VCaP (cell line): ENCODE measurements at regions not wholly inside any gene's neighbourhood (a gene's known extent, or its start where the extent isn't known, plus 50 kb on each side); places are given as distances from the start of the nearest gene placed in this dataset.
"Not testable (repeated sequence)": the region's sequence is repeated elsewhere in the genome, so short reads cannot be mapped to it uniquely, and the experiment has no call there.

ENCODE experiments used
- H3K27ac ChIP-seq: fragments of 450-650 bp; 2 replicates; pipeline ENCODE4 v1.5.1; 2017
- CTCF ChIP-seq: fragments of 450-650 bp; conservative IDR thresholded peaks from 2 replicates; pipeline ENCODE4 v1.5.1; 2017; ENCODE audit warnings: mild to moderate bottlenecking, moderate library complexity

DNA sequence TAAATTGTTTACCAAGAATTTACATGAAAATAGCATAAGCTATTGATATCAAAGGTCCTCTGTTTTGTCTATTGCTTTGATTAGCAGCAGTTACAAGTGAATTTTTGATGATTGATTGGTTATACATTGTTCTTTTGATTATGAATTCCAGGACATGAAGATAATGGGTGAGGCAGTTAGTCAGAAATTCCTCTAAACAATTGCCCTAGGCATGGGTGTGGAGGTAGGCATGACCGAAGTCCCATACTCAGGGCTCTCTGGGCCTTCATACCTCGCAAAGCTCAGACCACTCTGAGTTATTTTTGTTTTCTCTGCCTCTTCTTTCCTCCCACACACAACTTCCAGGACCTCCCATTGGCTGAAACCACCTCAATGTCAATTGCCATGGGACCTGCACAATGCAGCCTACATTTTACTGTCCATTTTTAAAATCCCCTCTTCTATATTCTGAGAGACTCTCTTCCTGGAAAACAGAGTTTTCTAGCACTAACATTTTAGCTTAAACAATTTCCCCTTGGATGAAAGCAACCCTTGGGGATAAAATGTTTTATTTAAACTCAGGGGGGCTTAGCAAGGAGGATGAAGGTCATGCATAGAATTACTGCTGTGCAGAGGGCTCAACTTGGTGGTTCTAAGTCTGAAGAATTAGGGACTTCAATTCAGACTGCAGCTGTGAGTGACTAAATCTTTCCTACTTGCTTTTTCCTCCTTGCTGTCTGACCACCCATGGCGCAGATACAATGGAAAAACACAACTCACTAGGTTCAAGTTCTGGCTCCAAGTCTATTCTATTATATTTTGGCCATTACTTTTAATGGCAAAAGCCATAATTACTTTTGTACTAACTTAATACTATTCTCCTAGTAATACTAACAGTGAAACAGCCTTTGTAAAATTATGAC lies 594.8 kb downstream of the NTRK3 start:
- no peak overlapping the region for H3K27ac ChIP-seq
- no peak for TF ChIP-seq CTCF

- no peak; the same call in 1 of the 2 replicates for TF ChIP-seq CTCF
- H3K27ac ChIP-seq = no peak overlapping the region
These were observed 596.0 kb downstream of the NTRK3 start for GRCh38 chr15:87660251-87661129.

DNA sequence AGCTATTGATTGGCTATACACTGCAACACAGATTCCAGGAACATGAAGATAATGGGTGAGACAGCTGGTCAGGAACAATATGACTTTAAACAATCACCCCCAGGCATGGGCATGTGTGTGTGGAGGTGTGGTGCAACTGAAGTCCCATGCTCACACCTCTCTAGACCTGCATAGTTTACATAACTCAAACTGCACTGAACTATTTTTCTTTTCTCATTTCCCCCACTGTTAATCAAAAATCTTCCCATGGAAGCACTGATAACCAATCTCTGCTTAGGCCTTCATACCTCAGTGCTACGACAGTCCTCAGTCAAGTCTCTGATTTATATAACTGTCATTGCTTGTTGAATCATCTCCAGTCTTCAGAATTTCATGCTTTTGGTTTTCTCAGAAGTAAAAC lies 600.2 kb downstream of the NTRK3 start:
- no peak overlapping the region for H3K27ac ChIP-seq

DNA sequence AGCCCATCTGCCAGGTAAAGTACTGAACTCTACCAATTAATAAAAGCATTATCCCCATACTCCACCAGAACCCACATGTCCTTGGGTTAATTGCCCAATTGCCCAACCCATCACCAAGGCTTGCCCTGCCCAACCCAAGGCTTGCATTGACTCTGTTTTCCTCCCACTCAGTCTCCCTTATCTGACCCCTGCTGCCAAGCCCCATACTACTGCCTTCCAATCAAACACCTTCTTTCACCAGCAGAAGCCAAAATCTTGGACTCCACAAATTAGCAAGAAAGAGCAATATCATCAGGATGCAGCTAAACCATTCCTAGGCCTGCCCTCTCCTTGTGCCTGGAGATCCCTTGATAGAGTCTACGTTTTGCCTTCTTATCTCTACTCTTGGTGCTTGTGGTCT lies 602.9 kb downstream of the NTRK3 start:
- TF ChIP-seq CTCF = no peak
- no peak overlapping the region for H3K27ac ChIP-seq

More for the DNA sequence above, 600.2 kb downstream of the NTRK3 start:
- TF ChIP-seq CTCF = no peak

GRCh38 chr15:87649175-87649574 lies 607.4 kb downstream of the NTRK3 start:
- no peak for TF ChIP-seq CTCF
- H3K27ac ChIP-seq = no peak overlapping the region

- no peak for TF ChIP-seq CTCF
- H3K27ac ChIP-seq = no peak overlapping the region
These were observed 608.3 kb downstream of the NTRK3 start for GRCh38 chr15:87648278-87648677.

DNA sequence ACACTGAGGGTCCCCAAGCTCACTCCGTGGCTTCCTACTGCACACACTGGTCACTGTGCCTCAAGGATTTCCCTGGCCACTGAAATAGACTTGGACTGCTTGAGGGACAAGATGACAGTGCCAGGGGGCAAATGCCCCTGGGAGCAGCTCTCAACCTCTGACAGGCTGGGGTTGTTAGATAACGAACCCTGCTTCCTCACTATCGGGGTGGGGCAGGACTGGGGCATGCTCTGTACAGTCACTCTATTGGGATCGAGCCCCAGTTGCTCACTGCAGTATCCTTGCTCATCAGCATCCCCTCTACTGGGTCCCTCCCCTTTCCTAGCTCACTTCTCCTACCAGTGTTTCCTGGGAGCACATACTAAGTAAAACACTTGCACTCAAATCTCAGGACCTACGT lies 610.8 kb downstream of the NTRK3 start:
- TF ChIP-seq CTCF = no peak
- H3K27ac ChIP-seq = no peak overlapping the region

DNA sequence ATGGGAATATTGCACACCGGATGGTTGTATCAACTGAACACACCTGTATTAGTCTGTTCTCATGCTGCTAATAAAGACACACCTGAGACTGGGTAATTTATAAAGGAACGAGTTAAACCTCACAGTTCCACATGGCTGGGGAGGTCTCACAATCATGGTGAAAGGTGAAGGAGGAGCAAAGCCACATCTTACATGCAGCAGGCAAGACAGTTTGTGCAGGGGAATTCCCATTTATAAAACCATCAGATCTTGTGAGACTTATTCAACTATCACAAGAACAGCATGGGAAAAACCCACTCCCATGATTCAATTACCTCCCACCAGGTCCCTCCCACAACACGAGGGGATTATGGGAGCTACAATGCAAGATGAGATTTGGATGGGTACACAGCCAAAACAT lies 613.5 kb downstream of the NTRK3 start:
- H3K27ac ChIP-seq = not testable (repeated sequence)
